ENCODE measurements at regions not wholly inside any gene's neighbourhood (a gene's known extent, or its start where the extent isn't known, plus 50 kb on each side); places are given as distances from the start of the nearest gene placed in this dataset.

- no peak for TF ChIP-seq TSHZ1 (tag by site-specific recombination; IDR thresholded peaks at IDR 0.05; ENCODE audit: borderline replicate concordance)
- no peak for TF ChIP-seq ZNF37A (tag by site-specific recombination; IDR thresholded peaks at IDR 0.05)
Measured at GRCh38 chr18:69208545-69208944, 192.1 kb upstream of the DOK6 start (continued).

GRCh38 chr18:69209761-69210160 is 190.9 kb upstream of the DOK6 start:
- no peak overlapping the region for H3K4me3 ChIP-seq (ENCODE audit: low read depth, low read length)
- POLR2A ChIA-PET, result no interaction called here
- TF ChIP-seq ZNF138 (tag by site-specific recombination; IDR thresholded peaks at IDR 0.05; ENCODE audit: borderline replicate concordance) (no peak), ZNF677 (tag by site-specific recombination; IDR thresholded peaks at IDR 0.05) (no peak)
- CTCF ChIA-PET, result interaction anchor here (0.6 kb wide), 1 partner anchor 1572 kb away, joined by 3 read pairs; no protein-coding TSS in a partner anchor
- no peak overlapping the region for H3K27ac ChIP-seq (ENCODE audit: extremely low read depth, low read depth, low read length)
- H3K9me3 ChIP-seq (ENCODE audit: control insufficient read depth, insufficient read depth, low read depth, low read length), result no peaks in the 10 kb centered on the region
- no peaks in the 10 kb centered on the region for H3K36me3 ChIP-seq (ENCODE audit: control insufficient read depth in 2 of 2, insufficient read depth in 1 of 2, low read length in 2 of 2)
- no peaks in the 10 kb centered on the region for H3K4me1 ChIP-seq (ENCODE audit: control insufficient read depth, insufficient read depth, low read length)

- POLR2A ChIA-PET, result no interaction called here
- Histone ChIP-seq H3K36me3 (ENCODE audit: control insufficient read depth in 2 of 2, insufficient read depth in 1 of 2, low read length in 2 of 2) (no peaks in the 10 kb centered on the region), H3K9me3 (ENCODE audit: control insufficient read depth, insufficient read depth, low read depth, low read length) (no peaks in the 10 kb centered on the region), H3K4me3 (ENCODE audit: low read depth, low read length) (no peak overlapping the region), H3K4me1 (ENCODE audit: control insufficient read depth, insufficient read depth, low read length) (no peaks in the 10 kb centered on the region), H3K27ac (ENCODE audit: extremely low read depth, low read depth, low read length) (no peak overlapping the region)
- no peak for TF ChIP-seq OVOL3 (tag by site-specific recombination; IDR thresholded peaks at IDR 0.05)
- TF ChIP-seq ZNF837 (tag by site-specific recombination; IDR thresholded peaks at IDR 0.05), result no peak
- TF ChIP-seq ZNF830 (tag by site-specific recombination; IDR thresholded peaks at IDR 0.05; ENCODE audit: low read depth), result no peak
- no peak for TF ChIP-seq ZBTB6 (tag by site-specific recombination; IDR thresholded peaks at IDR 0.05)
- no peak for TF ChIP-seq ZNF423 (tag by site-specific recombination; IDR thresholded peaks at IDR 0.05)
- no peak for TF ChIP-seq ZNF48 (tag by site-specific recombination; IDR thresholded peaks at IDR 0.05)
- no peak for TF ChIP-seq IKZF3 (tag by site-specific recombination; IDR thresholded peaks at IDR 0.05)
- TF ChIP-seq ZNF248 (tag by site-specific recombination; IDR thresholded peaks at IDR 0.05), result no peak
- TF ChIP-seq ZNF426 (tag by site-specific recombination; IDR thresholded peaks at IDR 0.05), result no peak
- TF ChIP-seq ZNF341 (tag by site-specific recombination; IDR thresholded peaks at IDR 0.05; ENCODE audit: low read depth), result no peak
- no peak for TF ChIP-seq ZNF449 (tag by site-specific recombination; IDR thresholded peaks at IDR 0.05)
- no peak for TF ChIP-seq ZNF658 (tag by site-specific recombination; IDR thresholded peaks at IDR 0.05)
- no peak for TF ChIP-seq ZNF629 (tag by site-specific recombination; IDR thresholded peaks at IDR 0.05)
- CTCF ChIA-PET, result no interaction called here
Measured at GRCh38 chr18:69213842-69214241, 186.8 kb upstream of the DOK6 start.
